ENCODE measurements at regions not wholly inside any gene's neighbourhood (a gene's known extent, or its start where the extent isn't known, plus 50 kb on each side); places are given as distances from the start of the nearest gene placed in this dataset.
"Not testable (repeated sequence)": the region's sequence is repeated elsewhere in the genome, so short reads cannot be mapped to it uniquely, and the experiment has no call there.

- DNase-seq (ENCODE audit: low spot score), result no peak
- in situ Hi-C loops (cut with MboI; ENCODE audit: low sequenced_read_pairs, unreplicated experiment), result no loop called here
- no peak for TF ChIP-seq CTCF (IDR thresholded peaks at IDR 0.05; ENCODE audit: borderline replicate concordance, control extremely low read depth, extremely low read depth, insufficient read depth, missing control alignments)
Observed at GRCh38 chr10:118882741-118883140, 128.0 kb upstream of the CACUL1 start.

- DNase-seq (ENCODE audit: low spot score), result no peak
- TF ChIP-seq CTCF (IDR thresholded peaks at IDR 0.05; ENCODE audit: borderline replicate concordance, control extremely low read depth, extremely low read depth, insufficient read depth, missing control alignments), result no peak
- in situ Hi-C loops (cut with MboI; ENCODE audit: low sequenced_read_pairs, unreplicated experiment), result no loop called here
Observed at GRCh38 chr10:118892255-118892654, 137.3 kb upstream of the NANOS1 start.

- DNase-seq (ENCODE audit: low spot score); in situ Hi-C loops (cut with MboI; ENCODE audit: low sequenced_read_pairs, unreplicated experiment): not testable (repeated sequence)
Observed at GRCh38 chr10:118894891-118895290, 134.6 kb upstream of the NANOS1 start.

- no peak for TF ChIP-seq CTCF (IDR thresholded peaks at IDR 0.05; ENCODE audit: borderline replicate concordance, control extremely low read depth, extremely low read depth, insufficient read depth, missing control alignments)
- DNase-seq (ENCODE audit: low spot score), result no peak
- in situ Hi-C loops (cut with MboI; ENCODE audit: low sequenced_read_pairs, unreplicated experiment), result no loop called here
Observed at GRCh38 chr10:118900617-118901016, 128.9 kb upstream of the NANOS1 start.

GRCh38 chr10:118901380-118901779, 128.1 kb upstream of the NANOS1 start:
- no peak for TF ChIP-seq CTCF (IDR thresholded peaks at IDR 0.05; ENCODE audit: borderline replicate concordance, control extremely low read depth, extremely low read depth, insufficient read depth, missing control alignments)
- in situ Hi-C loops (cut with MboI; ENCODE audit: low sequenced_read_pairs, unreplicated experiment), result no loop called here
- no peak for DNase-seq (ENCODE audit: low spot score)

- TF ChIP-seq CTCF (IDR thresholded peaks at IDR 0.05; ENCODE audit: borderline replicate concordance, control extremely low read depth, extremely low read depth, insufficient read depth, missing control alignments), result no peak
- in situ Hi-C loops (cut with MboI; ENCODE audit: low sequenced_read_pairs, unreplicated experiment), result no loop called here
- no peak for DNase-seq (ENCODE audit: low spot score)
Observed at GRCh38 chr10:118901906-118902305, 127.6 kb upstream of the NANOS1 start.

- in situ Hi-C loops (cut with MboI; ENCODE audit: low sequenced_read_pairs, unreplicated experiment); DNase-seq (ENCODE audit: low spot score): not testable (repeated sequence)
Observed at GRCh38 chr10:118902656-118903055, 126.9 kb upstream of the NANOS1 start.

GRCh38 chr10:118903251-118903650, 126.3 kb upstream of the NANOS1 start:
- in situ Hi-C loops (cut with MboI; ENCODE audit: low sequenced_read_pairs, unreplicated experiment), result no loop called here
- TF ChIP-seq CTCF (IDR thresholded peaks at IDR 0.05; ENCODE audit: borderline replicate concordance, control extremely low read depth, extremely low read depth, insufficient read depth, missing control alignments), result no peak
- no peak for DNase-seq (ENCODE audit: low spot score)

Data from GM13976 (cell line).